ENCODE measurements at regions not wholly inside any gene's neighbourhood (a gene's known extent, or its start where the extent isn't known, plus 50 kb on each side); places are given as distances from the start of the nearest gene placed in this dataset.
A peak's percentile ranks its signal among the peaks of the same experiment; 100 is the strongest.

DNA sequence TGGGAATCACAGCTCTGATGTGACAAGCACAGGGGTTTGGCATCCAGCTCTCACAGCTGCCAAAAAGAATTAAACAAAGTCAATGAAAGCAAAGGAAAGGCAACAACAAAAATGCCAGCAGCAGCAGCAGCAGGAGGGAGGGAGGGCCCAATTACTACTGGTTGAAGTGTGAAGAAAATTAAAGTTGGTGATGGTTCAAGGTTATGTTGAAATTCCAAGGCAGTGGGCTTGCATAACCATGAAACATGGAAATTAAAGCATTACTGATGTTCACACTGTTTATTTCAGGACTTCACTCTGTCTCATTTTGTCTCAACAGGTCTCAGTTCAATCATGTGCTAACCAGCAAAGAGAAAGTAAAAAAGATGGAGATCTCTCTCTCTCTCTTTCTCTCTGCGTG lies 220.3 kb upstream of the LYPLAL1 start:
- TF ChIP-seq, protein P1, sequence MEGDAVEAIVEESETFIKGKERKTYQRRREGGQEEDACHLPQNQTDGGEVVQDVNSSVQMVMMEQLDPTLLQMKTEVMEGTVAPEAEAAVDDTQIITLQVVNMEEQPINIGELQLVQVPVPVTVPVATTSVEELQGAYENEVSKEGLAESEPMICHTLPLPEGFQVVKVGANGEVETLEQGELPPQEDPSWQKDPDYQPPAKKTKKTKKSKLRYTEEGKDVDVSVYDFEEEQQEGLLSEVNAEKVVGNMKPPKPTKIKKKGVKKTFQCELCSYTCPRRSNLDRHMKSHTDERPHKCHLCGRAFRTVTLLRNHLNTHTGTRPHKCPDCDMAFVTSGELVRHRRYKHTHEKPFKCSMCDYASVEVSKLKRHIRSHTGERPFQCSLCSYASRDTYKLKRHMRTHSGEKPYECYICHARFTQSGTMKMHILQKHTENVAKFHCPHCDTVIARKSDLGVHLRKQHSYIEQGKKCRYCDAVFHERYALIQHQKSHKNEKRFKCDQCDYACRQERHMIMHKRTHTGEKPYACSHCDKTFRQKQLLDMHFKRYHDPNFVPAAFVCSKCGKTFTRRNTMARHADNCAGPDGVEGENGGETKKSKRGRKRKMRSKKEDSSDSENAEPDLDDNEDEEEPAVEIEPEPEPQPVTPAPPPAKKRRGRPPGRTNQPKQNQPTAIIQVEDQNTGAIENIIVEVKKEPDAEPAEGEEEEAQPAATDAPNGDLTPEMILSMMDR (IDR thresholded peaks at IDR 0.05): no peak
- TF ChIP-seq POLR2A (IDR thresholded peaks at IDR 0.05): no peak
- Histone ChIP-seq H3K27ac (peak overlapping the region in 1 of 4 donors; percentile 9), H3K4me3 (no peak overlapping the region), H3K9me3 (no peaks in the 10 kb centered on the region), H3K27me3 (no peaks in the 10 kb centered on the region), H3K4me1 (peaks cover 0 to 8% (median 3%) of the 10 kb centered on the region in 3 donors), H3K36me3 (no peaks in the 10 kb centered on the region)
- intact Hi-C loops (cut with DNase I): no loop called here
- no peak for DNase-seq
- 28 to 46% methylated on average over 1 of the region's 1 CpG for whole genome bisulfite sequencing, 2 donors

DNA sequence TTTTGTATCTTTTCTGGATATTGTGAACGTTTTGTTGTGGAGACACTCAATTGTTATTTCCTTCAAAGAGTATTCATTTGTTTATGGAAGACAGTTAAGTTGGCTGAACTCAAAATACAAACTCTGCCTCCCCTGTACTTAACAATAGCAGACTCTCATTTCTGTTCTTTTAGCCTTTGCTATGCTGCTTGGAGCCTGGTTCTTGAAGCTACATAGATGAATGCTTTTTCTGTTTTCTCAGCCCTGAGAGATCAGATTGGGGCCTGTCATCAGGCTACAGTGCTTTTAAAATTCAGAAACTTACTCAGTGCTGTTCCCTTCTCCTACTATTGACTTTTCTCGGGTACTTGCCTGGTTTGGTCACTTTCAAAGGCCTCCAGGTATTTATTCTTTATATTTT lies 215.7 kb upstream of the LYPLAL1 start:
- no peaks in the 10 kb centered on the region for H3K36me3 ChIP-seq
- no peaks in the 10 kb centered on the region for H3K27me3 ChIP-seq
- H3K27ac ChIP-seq: no peak overlapping the region
- no peak for DNase-seq
- intact Hi-C loops (cut with DNase I): no loop called here
- 41 to 57% methylated on average over 2 of the region's 2 CpGs for WGBS, 2 donors
- no peaks in the 10 kb centered on the region for H3K9me3 ChIP-seq
- TF ChIP-seq, protein P1 (IDR thresholded peaks at IDR 0.05): no peak
- TF ChIP-seq POLR2A (IDR thresholded peaks at IDR 0.05): no peak
- no peak overlapping the region for H3K4me3 ChIP-seq
- peaks cover 0 to 6% (median 3%) of the 10 kb centered on the region in 3 donors for H3K4me1 ChIP-seq

DNA sequence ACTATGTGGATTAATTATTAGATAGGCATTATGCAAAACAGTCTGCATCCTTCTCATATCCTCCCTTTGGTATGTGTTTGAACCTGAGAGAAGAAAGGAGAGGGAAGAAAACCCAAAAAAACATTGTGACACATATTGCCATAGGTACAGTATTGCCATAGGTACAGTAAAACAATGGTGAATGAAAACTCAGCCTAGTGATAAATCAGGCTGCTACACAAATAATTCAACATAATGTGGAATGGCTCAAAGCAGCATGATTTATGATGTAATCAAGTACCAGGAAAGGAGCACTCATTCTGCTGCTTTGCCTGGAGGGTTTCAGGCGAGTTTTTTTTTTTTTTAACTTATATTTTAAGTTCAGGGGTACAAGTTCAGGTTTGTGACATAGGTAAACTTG lies 213.9 kb upstream of the LYPLAL1 start:
- Histone ChIP-seq H3K9me3 (no peaks in the 10 kb centered on the region), H3K4me1 (no peaks in the 10 kb centered on the region), H3K27ac (no peak overlapping the region), H3K27me3 (no peaks in the 10 kb centered on the region), H3K4me3 (no peak overlapping the region), H3K36me3 (no peaks in the 10 kb centered on the region)
- 56 to 59% methylated on average over 1 of the region's 1 CpG for WGBS, 2 donors
- DNase-seq: no peak
- TF ChIP-seq, protein P1 (IDR thresholded peaks at IDR 0.05): no peak
- TF ChIP-seq POLR2A (IDR thresholded peaks at IDR 0.05): no peak
- intact Hi-C loops (cut with DNase I): no loop called here

DNA sequence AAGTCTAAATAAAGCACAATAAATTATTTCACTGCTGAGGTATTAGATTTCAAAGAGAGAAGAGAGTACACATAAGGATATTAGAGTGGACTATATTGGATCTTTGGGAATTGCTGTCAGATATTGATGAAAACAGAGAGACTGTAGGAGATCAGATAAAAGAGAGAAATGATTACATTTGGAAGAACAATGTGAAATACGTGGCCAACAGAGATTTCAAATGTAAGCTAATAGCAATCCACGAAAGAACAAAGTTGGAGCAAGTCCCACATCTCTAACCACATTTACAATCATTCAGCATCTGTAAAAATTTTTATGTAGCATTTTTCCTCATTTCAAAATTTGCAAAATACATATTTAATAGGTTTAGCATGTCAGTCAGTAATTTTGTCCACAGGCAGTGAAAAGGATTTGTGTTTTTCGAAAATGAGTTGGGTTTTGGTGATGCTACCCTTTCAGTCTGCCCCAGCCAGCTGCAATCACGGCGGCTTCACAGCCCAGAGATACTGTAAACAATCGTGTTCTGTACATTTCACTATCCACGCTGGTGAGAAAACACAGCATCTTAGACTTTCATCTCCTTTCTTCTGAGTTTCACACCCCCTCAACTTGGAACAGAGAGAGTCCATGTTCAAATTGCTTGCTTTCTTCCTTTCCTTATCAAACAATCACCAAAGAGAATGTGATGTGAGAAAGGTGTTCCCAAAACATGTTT lies 209.1 kb upstream of the LYPLAL1 start:
- H3K27me3 ChIP-seq: no peaks in the 10 kb centered on the region
- DNase-seq: no peak
- no peak overlapping the region for H3K27ac ChIP-seq
- intact Hi-C loops (cut with DNase I): no loop called here
- H3K4me3 ChIP-seq: no peak overlapping the region
- no peaks in the 10 kb centered on the region for H3K36me3 ChIP-seq
- no peaks in the 10 kb centered on the region for H3K4me1 ChIP-seq
- WGBS, 2 donors: 50 to 63% methylated on average over 7 of the region's 7 CpGs
- peaks cover 0 to 6% (median 0%) of the 10 kb centered on the region in 3 donors for H3K9me3 ChIP-seq
- no peak for TF ChIP-seq POLR2A (IDR thresholded peaks at IDR 0.05)
- TF ChIP-seq, protein P1 (IDR thresholded peaks at IDR 0.05): no peak

DNA sequence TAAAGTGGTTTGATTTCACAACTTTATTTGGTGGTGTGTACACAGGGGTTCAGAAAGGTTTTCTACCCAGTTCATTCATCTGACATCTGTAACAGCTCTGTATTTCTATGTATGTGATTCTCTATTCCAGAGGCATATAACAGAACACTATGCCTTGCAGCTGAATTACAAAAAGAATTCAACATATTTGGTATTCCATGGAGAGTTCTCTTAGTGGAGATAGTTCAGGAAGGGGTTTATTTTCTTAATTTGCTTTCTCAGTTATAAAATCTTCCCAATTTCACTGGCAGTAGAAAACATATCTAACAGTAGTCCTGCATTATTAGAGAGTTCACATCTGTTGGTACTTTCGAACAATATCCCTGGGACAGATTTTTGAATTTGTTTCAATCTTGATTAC lies 207.9 kb upstream of the LYPLAL1 start:
- TF ChIP-seq POLR2A (IDR thresholded peaks at IDR 0.05): no peak
- TF ChIP-seq, protein P1 (IDR thresholded peaks at IDR 0.05): no peak
- H3K4me1 ChIP-seq: no peaks in the 10 kb centered on the region
- H3K27ac ChIP-seq: no peak overlapping the region
- H3K27me3 ChIP-seq: no peaks in the 10 kb centered on the region
- WGBS, 2 donors: 65 to 89% methylated on average over 1 of the region's 1 CpG
- H3K36me3 ChIP-seq: no peaks in the 10 kb centered on the region
- DNase-seq: no peak
- H3K4me3 ChIP-seq: no peak overlapping the region
- H3K9me3 ChIP-seq: peaks cover 0 to 6% (median 0%) of the 10 kb centered on the region in 3 donors
- intact Hi-C loops (cut with DNase I): no loop called here

Measured in esophagus squamous epithelium (tissue), 5 donors.